HG03139 (cell line): ENCODE measurements at regions not wholly inside any gene's neighbourhood (a gene's known extent, or its start where the extent isn't known, plus 50 kb on each side); places are given as distances from the start of the nearest gene placed in this dataset.

ENCODE experiments used
- ATAC-seq: cut with Tn5 transposase; IDR thresholded peaks from one replicate; pipeline ENCODE4 v1.9.1; 2021; ENCODE audit not compliant: unreplicated experiment

DNA sequence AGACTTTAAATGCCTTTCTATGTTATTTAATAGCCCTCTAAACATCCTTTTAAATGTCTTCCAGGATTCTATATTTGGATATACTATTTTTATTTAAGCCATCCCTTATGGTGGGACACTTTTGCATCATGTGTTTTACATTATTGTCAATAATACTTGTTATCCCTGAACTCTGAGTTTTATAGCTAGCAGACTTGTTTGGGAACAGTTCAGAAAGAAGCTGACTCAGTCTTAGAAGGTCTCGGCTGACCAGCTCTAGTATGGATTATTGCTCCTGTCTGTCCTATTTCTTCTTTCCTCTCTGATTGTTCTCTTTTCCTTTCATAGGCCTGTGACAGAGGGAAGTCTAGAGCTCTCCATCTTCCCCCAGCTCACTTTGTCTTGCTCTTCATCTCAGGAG lies 77.3 kb upstream of the CXCR4 start:
- ATAC-seq = no peak

- ATAC-seq = no peak
These were observed 73.1 kb upstream of the CXCR4 start for GRCh38 chr2:136191041-136191440.

- no peak for ATAC-seq
These were observed 71.4 kb upstream of the CXCR4 start for GRCh38 chr2:136189221-136189782.

DNA sequence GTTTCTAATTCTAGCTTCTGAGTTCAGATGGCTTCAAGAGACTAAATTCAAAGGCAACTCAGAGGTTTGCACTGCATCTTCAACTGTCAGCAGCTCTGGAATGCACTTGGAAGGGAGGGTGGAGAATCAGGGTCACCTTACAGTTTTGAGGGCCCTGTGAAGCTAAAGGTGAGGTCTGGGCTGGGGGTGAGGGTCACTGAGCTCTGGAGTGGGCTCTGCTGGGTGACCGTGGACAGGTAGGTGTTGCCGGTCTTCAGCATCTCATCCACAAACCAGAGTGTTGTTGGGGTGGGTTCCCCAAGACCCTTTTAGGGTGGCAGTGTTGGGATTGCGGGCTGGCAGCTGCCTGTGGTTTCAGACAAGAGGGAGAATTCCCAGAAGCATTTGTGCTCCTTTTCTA lies 70.1 kb upstream of the CXCR4 start:
- ATAC-seq = no peak

DNA sequence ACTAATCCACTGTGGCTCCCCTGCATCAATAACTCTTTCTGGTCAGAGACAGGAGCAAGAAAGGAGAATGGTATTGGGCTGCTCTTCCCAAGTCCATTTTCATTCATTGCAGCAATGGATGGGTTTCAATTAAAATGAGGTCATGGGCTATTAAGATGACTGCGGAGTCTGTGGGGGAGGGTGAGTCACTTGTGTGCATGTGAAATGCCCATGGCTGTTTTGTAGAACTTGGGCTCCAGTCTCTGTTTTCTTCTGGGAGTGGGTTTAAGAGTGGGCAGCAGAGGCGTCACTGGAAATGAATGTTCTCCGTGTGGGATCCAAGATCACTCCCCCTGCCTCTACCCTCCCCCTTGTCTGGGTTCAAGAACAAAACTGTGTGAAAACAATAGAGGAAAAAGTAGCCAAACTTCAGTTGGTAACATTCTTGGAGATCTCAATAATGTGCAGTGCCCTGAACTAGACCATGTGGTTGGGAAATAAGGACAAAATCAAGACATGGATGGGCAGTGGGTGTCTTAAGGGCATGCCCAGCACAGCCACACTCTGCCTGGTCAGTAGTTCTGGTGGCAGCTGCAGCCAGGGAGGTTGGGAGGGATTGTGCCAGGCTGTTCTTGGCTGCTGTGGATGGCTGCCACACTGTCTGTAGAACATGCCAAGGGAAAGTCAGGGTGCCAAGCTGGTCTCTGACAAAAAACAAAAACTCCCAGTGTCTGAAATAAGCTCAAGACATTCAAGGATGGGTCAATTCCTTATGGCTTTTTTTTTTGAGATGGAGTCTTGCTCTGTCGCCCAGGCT lies 68.2 kb upstream of the CXCR4 start:
- no peak for ATAC-seq

DNA sequence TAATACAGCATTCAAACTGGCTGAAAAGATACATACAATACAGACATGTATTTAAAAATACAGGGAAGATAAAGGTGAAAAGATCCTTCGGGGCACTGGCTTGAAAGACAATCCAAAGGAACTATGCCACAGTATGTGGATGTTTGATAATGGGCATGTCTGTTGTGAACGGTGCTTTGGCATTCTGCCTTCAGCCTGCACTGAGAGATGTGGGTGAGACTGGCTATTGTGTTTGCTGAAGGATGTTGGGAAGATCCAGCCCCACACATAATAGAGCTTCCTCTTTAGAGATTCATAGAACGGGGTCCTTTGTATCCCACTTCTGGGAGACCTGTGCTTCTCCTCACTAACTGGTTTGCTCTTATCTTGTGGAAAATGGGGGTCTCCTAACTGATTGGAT lies 65.1 kb upstream of the CXCR4 start:
- ATAC-seq = no peak

- ATAC-seq = no peak
These were observed 64.4 kb upstream of the CXCR4 start for GRCh38 chr2:136182315-136182714.

DNA sequence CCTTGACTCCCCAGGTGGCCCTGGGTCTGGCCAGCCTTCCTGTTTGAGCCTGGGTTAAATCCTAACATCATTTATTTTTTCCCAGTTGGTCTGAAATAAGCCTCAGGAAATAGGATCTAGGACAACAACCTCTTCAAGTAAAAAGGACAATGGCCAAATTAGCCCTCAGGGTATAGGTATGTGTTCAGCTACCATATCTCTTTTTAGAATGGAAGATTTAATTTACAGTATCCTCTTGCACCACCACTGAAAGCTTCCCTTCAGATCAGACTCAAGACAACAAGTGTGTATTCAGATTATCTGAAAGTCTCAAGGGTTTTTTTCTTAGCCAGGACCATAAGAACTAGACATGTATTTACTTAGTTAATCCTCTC lies 61.6 kb upstream of the CXCR4 start:
- no peak for ATAC-seq

- no peak for ATAC-seq
These were observed 61.1 kb upstream of the CXCR4 start for GRCh38 chr2:136178941-136179601.

GRCh38 chr2:136175868-136176267 lies 57.9 kb upstream of the CXCR4 start:
- ATAC-seq = no peak

DNA sequence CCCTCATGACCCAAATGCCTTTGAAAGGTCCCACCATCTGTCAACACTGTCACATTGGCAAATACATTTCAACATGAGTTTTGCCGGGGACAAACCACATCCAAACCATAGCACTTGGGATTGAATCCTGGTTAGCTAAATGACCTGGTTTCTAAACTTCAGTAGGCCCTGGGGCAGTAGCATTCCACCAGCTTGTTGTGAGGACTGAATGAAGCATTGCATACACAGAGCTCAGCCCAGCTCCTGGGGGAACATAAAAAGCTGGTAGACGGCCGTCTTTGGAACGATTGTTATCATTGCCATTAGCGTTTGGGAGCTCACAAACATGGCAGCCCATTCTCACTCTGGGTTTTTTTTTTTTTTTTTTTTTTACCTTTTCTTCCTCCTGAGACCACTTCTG lies 57.5 kb upstream of the CXCR4 start:
- no peak for ATAC-seq

- no peak for ATAC-seq
These were observed 55.2 kb upstream of the CXCR4 start for GRCh38 chr2:136173126-136173525.

GRCh38 chr2:136171223-136171622 lies 53.3 kb upstream of the CXCR4 start:
- no peak for ATAC-seq

GRCh38 chr2:136168720-136169119 lies 50.8 kb upstream of the CXCR4 start:
- no peak for ATAC-seq

GRCh38 chr2:136167721-136168475 lies 49.9 kb upstream of the CXCR4 start:
- ATAC-seq = no peak
